ENCODE measurements at regions not wholly inside any gene's neighbourhood (a gene's known extent, or its start where the extent isn't known, plus 50 kb on each side); places are given as distances from the start of the nearest gene placed in this dataset.

DNA sequence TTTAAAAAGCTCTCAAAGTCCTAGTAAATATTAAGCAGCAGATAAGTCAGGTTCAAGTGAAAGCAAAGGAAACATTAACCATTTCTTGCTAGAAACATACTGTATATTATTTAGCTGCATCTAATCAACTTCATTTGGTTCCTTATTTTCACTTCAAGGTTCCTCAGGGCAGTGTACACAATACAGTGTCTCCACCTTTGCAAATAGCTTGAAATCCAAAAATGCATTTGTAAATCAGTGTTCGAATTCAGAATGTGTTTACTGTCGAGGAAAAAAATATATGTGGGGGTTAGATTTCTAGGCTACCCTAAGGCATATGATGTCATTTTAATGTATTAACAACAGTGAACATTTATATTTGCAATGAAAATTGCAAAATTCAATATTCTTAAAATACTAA lies 436.0 kb downstream of the CETN3 start:
- TF ChIP-seq, protein P1, sequence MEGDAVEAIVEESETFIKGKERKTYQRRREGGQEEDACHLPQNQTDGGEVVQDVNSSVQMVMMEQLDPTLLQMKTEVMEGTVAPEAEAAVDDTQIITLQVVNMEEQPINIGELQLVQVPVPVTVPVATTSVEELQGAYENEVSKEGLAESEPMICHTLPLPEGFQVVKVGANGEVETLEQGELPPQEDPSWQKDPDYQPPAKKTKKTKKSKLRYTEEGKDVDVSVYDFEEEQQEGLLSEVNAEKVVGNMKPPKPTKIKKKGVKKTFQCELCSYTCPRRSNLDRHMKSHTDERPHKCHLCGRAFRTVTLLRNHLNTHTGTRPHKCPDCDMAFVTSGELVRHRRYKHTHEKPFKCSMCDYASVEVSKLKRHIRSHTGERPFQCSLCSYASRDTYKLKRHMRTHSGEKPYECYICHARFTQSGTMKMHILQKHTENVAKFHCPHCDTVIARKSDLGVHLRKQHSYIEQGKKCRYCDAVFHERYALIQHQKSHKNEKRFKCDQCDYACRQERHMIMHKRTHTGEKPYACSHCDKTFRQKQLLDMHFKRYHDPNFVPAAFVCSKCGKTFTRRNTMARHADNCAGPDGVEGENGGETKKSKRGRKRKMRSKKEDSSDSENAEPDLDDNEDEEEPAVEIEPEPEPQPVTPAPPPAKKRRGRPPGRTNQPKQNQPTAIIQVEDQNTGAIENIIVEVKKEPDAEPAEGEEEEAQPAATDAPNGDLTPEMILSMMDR (IDR thresholded peaks at IDR 0.05): no peak
- TF ChIP-seq POLR2AphosphoS5 (IDR thresholded peaks at IDR 0.05; ENCODE audit: insufficient read depth in 1 of 2, low read depth in 1 of 2): no peak
